HepG2 (cell line): ENCODE measurements at regions not wholly inside any gene's neighbourhood (a gene's known extent, or its start where the extent isn't known, plus 50 kb on each side); places are given as distances from the start of the nearest gene placed in this dataset.

Source experiments
- ATAC-seq: fragments of 200-7000 bp; cut with Tn5 transposase; 3 replicates; pipeline ENCODE4 v1.9.1; 2020; ENCODE audit warnings: mild to moderate bottlenecking, moderate library complexity
- BruUV-seq: library from RNA; stranded (reverse); fragments of 400-500 nt; replicated peaks from 2 replicates; lab custom pipeline; 2021; lab: Mats Ljungman, UMichigan
- CTCF ChIA-PET: fragments of 300-600 bp; formaldehyde crosslinking; extraction: SDS; loops from one replicate; lab custom pipeline; 2021; ENCODE audit warnings: low total read pairs, inconsistent platforms, low intra/inter-chr PET ratio; lab: Yijun Ruan, JAX
- POLR2A ChIA-PET: fragments of 350-600 bp; sonication (Branson Sonifier 250); formaldehyde crosslinking; loops from one replicate; lab custom pipeline; 2020; ENCODE audit warnings: antibody characterized with exemption, inconsistent platforms; lab: Yijun Ruan, JAX
- DNase-seq: peaks from one replicate; pipeline ENCODE4 v3.0.0-alpha.2; 2015; ENCODE audit warnings: low spot score
- FAIRE-seq: peaks from 3 replicates; lab custom pipeline; 2011; peaks lifted over from hg19 to GRCh38; lab: Jason Lieb, UNC
- H2AFZ ChIP-seq: one replicate; pipeline ENCODE4 v1.6.1; 2011; ENCODE audit warnings: low read length, inconsistent platforms
- H3K27ac ChIP-seq: fragments of 300-600 bp; 3 replicates; pipeline ENCODE4 v1.8.0; 2011; ENCODE audit warnings: mixed run types, mild to moderate bottlenecking, mixed read lengths, low read length, inconsistent platforms; ENCODE audit not compliant: insufficient read depth; ENCODE audit errors: extremely low read length
- H3K27me3 ChIP-seq, 2 experiments: fragments of 200-600 bp in 1 of 2; 2 replicates in 1 of 2; 3 replicates in 1 of 2; pipeline versions ENCODE4 v1.6.0 to v1.8.0; 2011; ENCODE audit warnings: low read length in 2 of 2, mild to moderate bottlenecking in 2 of 2, moderate library complexity in 2 of 2, inconsistent platforms in 1 of 2; ENCODE audit not compliant: insufficient read depth in 2 of 2, control insufficient read depth in 1 of 2
- H3K36me3 ChIP-seq, 2 experiments: fragments of 200-600 bp in 1 of 2; replicated peaks in 1 of 2; 2 replicates in 1 of 2; 3 replicates in 1 of 2; pipeline versions ENCODE4 v1.5.1 to v1.8.0; 2011; ENCODE audit warnings: low read length in 2 of 2, inconsistent platforms in 1 of 2; ENCODE audit not compliant: insufficient read depth in 2 of 2, control insufficient read depth in 1 of 2
- H3K4me1 ChIP-seq: 2 replicates; pipeline ENCODE4 v1.5.1; 2012; ENCODE audit warnings: low read length, inconsistent platforms; ENCODE audit not compliant: insufficient read depth
- H3K4me2 ChIP-seq: 2 replicates; pipeline ENCODE4 v1.6.0; 2011; ENCODE audit warnings: low read depth, low read length, inconsistent platforms
- H3K4me3 ChIP-seq, 3 experiments: fragments of 200-600 bp in 1 of 3; sonication (generic), shearing (Covaris generic) in 1 of 3; replicated peaks in 1 of 3; 2 replicates each; pipeline ENCODE4 v1.5.1; 2011 to 2016; ENCODE audit warnings: low read length in 3 of 3, inconsistent platforms in 2 of 3, low read depth in 2 of 3, mild to moderate bottlenecking in 2 of 3, control low read depth in 1 of 3, mixed read lengths in 1 of 3; ENCODE audit not compliant: insufficient read depth in 1 of 3
- H3K79me2 ChIP-seq: one replicate; pipeline ENCODE4 v1.6.1; 2011; ENCODE audit warnings: low read length, inconsistent platforms; ENCODE audit not compliant: insufficient read depth
- H3K9ac ChIP-seq: 2 replicates; pipeline ENCODE4 v1.6.0; 2011; ENCODE audit warnings: mild to moderate bottlenecking, low read depth, low read length, inconsistent platforms; ENCODE audit not compliant: insufficient read depth
- H3K9me3 ChIP-seq: 2 replicates; pipeline ENCODE4 v1.5.1; 2012; ENCODE audit warnings: mild to moderate bottlenecking, low read length
- H4K20me1 ChIP-seq: 2 replicates; pipeline ENCODE4 v1.6.0; 2011; ENCODE audit warnings: inconsistent platforms, mild to moderate bottlenecking, low read length, moderate library complexity; ENCODE audit not compliant: insufficient read depth
- GATAD1 ChIP-seq: IDR thresholded peaks from 2 replicates; pipeline ENCODE4 v1.6.1; 2016; ENCODE audit warnings: missing genetic modification reagents, missing compliant biosample characterization
- GLI4 ChIP-seq: sonication (generic); formaldehyde crosslinking; IDR thresholded peaks from 2 replicates; pipeline ENCODE4 v1.5.1; 2020; ENCODE audit warnings: missing genetic modification reagents, mild to moderate bottlenecking, moderate library complexity, borderline replicate concordance
- HNF4A ChIP-seq: sonication (generic); formaldehyde crosslinking; IDR thresholded peaks from 2 replicates; pipeline ENCODE4 v1.4.0; 2020; ENCODE audit warnings: missing genetic modification reagents
- HNRNPL ChIP-seq: fragments of 200-400 bp; formaldehyde crosslinking; IDR thresholded peaks from 2 replicates; pipeline ENCODE4 v1.6.1; 2017; ENCODE audit warnings: mild to moderate bottlenecking, low read depth, low read length
- KAT7 ChIP-seq: IDR thresholded peaks from 2 replicates; pipeline ENCODE4 v1.6.1; 2018; ENCODE audit warnings: borderline replicate concordance, missing compliant biosample characterization
- NRL ChIP-seq: sonication (generic); formaldehyde crosslinking; IDR thresholded peaks from 2 replicates; pipeline ENCODE4 v1.5.0; 2020; ENCODE audit warnings: missing genetic modification reagents, mild to moderate bottlenecking, moderate library complexity, borderline replicate concordance
- ZNF510 ChIP-seq: sonication (generic); formaldehyde crosslinking; IDR thresholded peaks from 2 replicates; pipeline ENCODE4 v1.4.0; 2020; ENCODE audit warnings: low read depth, mild to moderate bottlenecking, missing genetic modification reagents
- WGBS: methylation state at CpG from one replicate; pipeline ENCODE4 v1.1.6; 2017; ENCODE audit warnings: low lambda C conversion rate; 5-methylcytosine and 5-hydroxymethylcytosine counted together
- in situ Hi-C: cut with HindIII; loops from 2 replicates; pipeline ENCODE4 v1.10.0; 2017; ENCODE audit warnings: low pct_unique_long_range_greater_than_20kb; ENCODE audit not compliant: extremely low pct_ligation_motif_present
- intact Hi-C: fragments of 100-400 bp; cut with micrococcal nuclease; formaldehyde crosslinking; loops from one replicate; pipeline ENCODE4 v1.10.0; 2022; ENCODE audit not compliant: unreplicated experiment
- TF ChIP-seq, protein P1 (sequence below): sonication (generic); formaldehyde crosslinking; IDR thresholded peaks from 2 replicates; pipeline ENCODE4 v1.4.0; 2020; ENCODE audit warnings: missing genetic modification reagents, borderline replicate concordance
- TF ChIP-seq, protein P2 (sequence below): sonication (generic); formaldehyde crosslinking; IDR thresholded peaks from 2 replicates; pipeline ENCODE4 v1.5.1; 2020; ENCODE audit warnings: mild to moderate bottlenecking, missing genetic modification reagents, borderline replicate concordance
- TF ChIP-seq, protein P3 (sequence below): sonication (generic); formaldehyde crosslinking; IDR thresholded peaks from 2 replicates; pipeline ENCODE4 v1.5.0; 2020; ENCODE audit warnings: missing genetic modification reagents
- TF ChIP-seq, protein P4 (sequence below): sonication (generic); formaldehyde crosslinking; IDR thresholded peaks from 2 replicates; pipeline ENCODE4 v1.5.0; 2020; ENCODE audit warnings: mild to moderate bottlenecking, missing genetic modification reagents, borderline replicate concordance
- TF ChIP-seq, protein P5 (sequence below): sonication (generic); formaldehyde crosslinking; IDR thresholded peaks from 2 replicates; pipeline ENCODE4 v1.4.0; 2020; ENCODE audit warnings: missing genetic modification reagents, borderline replicate concordance

DNA sequence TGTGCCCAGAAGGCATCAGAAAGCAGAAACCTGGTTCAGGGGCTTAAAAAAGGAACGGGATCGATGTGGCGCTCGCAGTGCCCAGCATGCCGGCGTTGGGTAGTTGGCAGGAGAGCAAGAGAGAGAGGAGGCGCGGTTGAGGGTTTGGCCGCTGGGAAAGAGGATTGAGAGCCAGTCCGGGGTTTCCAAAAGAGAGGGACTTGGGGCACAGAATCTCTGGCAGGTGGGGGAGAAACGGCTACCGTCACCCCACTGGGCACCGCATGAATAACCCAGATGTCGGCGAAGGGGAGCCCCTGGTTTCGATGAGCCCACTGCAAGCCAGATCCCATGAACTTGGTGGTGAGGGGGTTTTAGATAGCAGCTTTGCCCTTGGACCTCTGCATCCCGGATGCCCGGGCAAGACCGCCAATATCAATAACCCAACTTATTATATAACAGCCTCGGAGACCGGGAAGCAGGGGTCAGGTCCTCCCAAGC lies 60.4 kb upstream of the ACOT11 start:
- 66% methylated on average over 16 of the region's 21 CpGs for WGBS
- H3K27ac ChIP-seq = peak overlapping the region; percentile 44
- H3K4me1 ChIP-seq = peaks cover 65% of the 10 kb centered on the region
- H3K9ac ChIP-seq = peak overlapping the region; percentile 60
- peaks cover 0 to 10% of the 10 kb centered on the region in 2 experiments; a peak in 3 of 5 replicates for H3K27me3 ChIP-seq
- H3K79me2 ChIP-seq = no peaks in the 10 kb centered on the region
- ATAC-seq = no peak
- TF ChIP-seq GLI4 (CRISPR knock-in tag) = 0 out of 2 replicates have a peak, but pooled peaks have one; percentile 38
- TF ChIP-seq, protein P1, sequence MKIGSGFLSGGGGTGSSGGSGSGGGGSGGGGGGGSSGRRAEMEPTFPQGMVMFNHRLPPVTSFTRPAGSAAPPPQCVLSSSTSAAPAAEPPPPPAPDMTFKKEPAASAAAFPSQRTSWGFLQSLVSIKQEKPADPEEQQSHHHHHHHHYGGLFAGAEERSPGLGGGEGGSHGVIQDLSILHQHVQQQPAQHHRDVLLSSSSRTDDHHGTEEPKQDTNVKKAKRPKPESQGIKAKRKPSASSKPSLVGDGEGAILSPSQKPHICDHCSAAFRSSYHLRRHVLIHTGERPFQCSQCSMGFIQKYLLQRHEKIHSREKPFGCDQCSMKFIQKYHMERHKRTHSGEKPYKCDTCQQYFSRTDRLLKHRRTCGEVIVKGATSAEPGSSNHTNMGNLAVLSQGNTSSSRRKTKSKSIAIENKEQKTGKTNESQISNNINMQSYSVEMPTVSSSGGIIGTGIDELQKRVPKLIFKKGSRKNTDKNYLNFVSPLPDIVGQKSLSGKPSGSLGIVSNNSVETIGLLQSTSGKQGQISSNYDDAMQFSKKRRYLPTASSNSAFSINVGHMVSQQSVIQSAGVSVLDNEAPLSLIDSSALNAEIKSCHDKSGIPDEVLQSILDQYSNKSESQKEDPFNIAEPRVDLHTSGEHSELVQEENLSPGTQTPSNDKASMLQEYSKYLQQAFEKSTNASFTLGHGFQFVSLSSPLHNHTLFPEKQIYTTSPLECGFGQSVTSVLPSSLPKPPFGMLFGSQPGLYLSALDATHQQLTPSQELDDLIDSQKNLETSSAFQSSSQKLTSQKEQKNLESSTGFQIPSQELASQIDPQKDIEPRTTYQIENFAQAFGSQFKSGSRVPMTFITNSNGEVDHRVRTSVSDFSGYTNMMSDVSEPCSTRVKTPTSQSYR (CRISPR knock-in tag) = no peak
- TF ChIP-seq, protein P2, sequence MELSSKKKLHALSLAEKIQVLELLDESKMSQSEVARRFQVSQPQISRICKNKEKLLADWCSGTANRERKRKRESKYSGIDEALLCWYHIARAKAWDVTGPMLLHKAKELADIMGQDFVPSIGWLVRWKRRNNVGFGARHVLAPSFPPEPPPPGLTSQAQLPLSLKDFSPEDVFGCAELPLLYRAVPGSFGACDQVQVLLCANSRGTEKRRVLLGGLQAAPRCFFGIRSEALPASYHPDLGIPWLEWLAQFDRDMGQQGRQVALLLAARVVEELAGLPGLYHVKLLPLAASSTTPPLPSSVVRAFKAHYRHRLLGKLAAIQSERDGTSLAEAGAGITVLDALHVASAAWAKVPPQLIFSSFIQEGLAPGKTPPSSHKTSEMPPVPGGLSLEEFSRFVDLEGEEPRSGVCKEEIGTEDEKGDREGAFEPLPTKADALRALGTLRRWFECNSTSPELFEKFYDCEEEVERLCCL (CRISPR knock-in tag) = no peak
- no peak for TF ChIP-seq KAT7
- TF ChIP-seq HNRNPL = peak; percentile 65; the same call in 1 of the 2 replicates
- TF ChIP-seq GATAD1 (CRISPR knock-in tag) = no peak
- TF ChIP-seq, protein P3, sequence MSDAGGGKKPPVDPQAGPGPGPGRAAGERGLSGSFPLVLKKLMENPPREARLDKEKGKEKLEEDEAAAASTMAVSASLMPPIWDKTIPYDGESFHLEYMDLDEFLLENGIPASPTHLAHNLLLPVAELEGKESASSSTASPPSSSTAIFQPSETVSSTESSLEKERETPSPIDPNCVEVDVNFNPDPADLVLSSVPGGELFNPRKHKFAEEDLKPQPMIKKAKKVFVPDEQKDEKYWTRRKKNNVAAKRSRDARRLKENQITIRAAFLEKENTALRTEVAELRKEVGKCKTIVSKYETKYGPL = peak; percentile 76; the same call in 1 of the 2 replicates
- TF ChIP-seq, protein P4, sequence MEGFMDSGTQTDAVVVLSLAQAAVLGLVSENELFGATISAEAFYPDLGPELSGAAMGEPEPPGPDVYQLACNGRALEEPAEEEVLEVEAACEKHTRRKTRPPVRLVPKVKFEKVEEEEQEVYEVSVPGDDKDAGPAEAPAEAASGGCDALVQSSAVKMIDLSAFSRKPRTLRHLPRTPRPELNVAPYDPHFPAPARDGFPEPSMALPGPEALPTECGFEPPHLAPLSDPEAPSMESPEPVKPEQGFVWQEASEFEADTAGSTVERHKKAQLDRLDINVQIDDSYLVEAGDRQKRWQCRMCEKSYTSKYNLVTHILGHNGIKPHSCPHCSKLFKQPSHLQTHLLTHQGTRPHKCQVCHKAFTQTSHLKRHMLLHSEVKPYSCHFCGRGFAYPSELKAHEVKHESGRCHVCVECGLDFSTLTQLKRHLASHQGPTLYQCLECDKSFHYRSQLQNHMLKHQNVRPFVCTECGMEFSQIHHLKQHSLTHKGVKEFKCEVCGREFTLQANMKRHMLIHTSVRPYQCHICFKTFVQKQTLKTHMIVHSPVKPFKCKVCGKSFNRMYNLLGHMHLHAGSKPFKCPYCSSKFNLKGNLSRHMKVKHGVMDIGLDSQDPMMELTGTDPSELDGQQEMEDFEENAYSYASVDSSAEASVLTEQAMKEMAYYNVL (CRISPR knock-in tag) = no peak
- 0 out of 2 replicates have a peak, but pooled peaks have one; percentile 3 for TF ChIP-seq HNF4A (CRISPR knock-in tag)
- TF ChIP-seq NRL (CRISPR knock-in tag) = 0 out of 2 replicates have a peak, but pooled peaks have one; percentile 0
- TF ChIP-seq, protein P5, sequence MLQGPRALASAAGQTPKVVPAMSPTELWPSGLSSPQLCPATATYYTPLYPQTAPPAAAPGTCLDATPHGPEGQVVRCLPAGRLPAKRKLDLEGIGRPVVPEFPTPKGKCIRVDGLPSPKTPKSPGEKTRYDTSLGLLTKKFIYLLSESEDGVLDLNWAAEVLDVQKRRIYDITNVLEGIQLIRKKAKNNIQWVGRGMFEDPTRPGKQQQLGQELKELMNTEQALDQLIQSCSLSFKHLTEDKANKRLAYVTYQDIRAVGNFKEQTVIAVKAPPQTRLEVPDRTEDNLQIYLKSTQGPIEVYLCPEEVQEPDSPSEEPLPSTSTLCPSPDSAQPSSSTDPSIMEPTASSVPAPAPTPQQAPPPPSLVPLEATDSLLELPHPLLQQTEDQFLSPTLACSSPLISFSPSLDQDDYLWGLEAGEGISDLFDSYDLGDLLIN = no peak
- TF ChIP-seq ZNF510 (CRISPR knock-in tag) = 0 out of 2 replicates have a peak, but pooled peaks have one; percentile 12
- CTCF ChIA-PET = interaction anchor here (2.9 to 3.0 kb wide), 2 partner anchors 176 to 366 kb away, joined by 11 to 18 read pairs; no protein-coding TSS in a partner anchor
- BruUV-seq = no TSS peak
- intact Hi-C loops (loop anchor here (1.0 to 5.0 kb wide), 3 partner anchors 60 to 367 kb away; no protein-coding TSS in a partner anchor), in situ Hi-C loops (loop anchor here (5.0 to 10.0 kb wide), 3 partner anchors 80 to 365 kb away; partner anchors contain the start of gene SSBP3)
- peak overlapping the region; percentile 61 for H2AFZ ChIP-seq
- peak overlapping the region; percentile 15 to 77 (median 54); a peak in 4 of 6 replicates for H3K4me3 ChIP-seq
- no peak for DNase-seq
- H3K4me2 ChIP-seq = peak overlapping the region; percentile 97
- no peaks in the 10 kb centered on the region for H3K9me3 ChIP-seq
- no peaks in the 10 kb centered on the region for H4K20me1 ChIP-seq
- H3K36me3 ChIP-seq = no peaks in the 10 kb centered on the region
- FAIRE-seq = no peak
- POLR2A ChIA-PET = interaction anchor here (2.2 kb wide), 1 partner anchor 81 kb away, joined by 29 read pairs; the partner anchor contains the start of gene SSBP3
